ENCODE measurements at regions not wholly inside any gene's neighbourhood (a gene's known extent, or its start where the extent isn't known, plus 50 kb on each side); places are given as distances from the start of the nearest gene placed in this dataset.

GRCh38 chr1:232529747-232530146 is 100.2 kb downstream of the SIPA1L2 start:
- H3K9me3 ChIP-seq = no peaks in the 10 kb centered on the region
- H3K27ac ChIP-seq = no peak overlapping the region
- no peaks in the 10 kb centered on the region for H3K36me3 ChIP-seq
- H3K4me3 ChIP-seq = no peak overlapping the region
- peaks cover 0 to 55% of the 10 kb centered on the region in 2 donors for H3K4me1 ChIP-seq
- no peak for DNase-seq (ENCODE audit: low spot score)
- no peaks in the 10 kb centered on the region for H3K27me3 ChIP-seq
- TF ChIP-seq CTCF (IDR thresholded peaks at IDR 0.05) = no peak

DNA sequence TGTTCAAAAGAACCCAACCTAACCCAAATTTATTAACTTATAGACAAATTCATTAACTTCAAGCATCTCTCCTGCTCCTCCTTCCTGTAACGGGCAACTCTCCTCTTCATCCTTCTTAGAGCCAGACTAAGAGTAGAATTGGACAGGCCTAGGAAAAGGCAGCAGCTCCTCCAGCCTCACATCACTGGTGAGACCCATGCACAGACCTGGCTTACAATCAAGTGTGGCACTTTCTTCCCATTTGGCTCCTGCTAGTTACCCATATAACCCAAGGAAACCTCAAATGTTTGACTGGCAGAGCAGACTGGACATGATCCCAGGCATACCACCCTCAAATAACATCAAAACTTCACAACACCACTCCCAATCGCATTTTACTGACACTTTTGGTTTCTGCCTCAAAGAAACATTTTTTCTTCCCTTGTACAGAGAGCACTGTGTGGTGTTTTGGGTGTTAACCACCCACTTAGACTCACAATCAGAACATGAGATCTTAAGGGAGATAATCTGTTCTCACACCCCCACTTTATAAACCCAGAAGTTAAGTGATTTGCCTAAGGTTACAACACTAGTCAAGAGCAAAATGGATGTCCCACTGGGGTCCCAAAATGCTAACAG is 101.4 kb downstream of the SIPA1L2 start:
- H3K27ac ChIP-seq = no peak overlapping the region
- no peak for TF ChIP-seq CTCF (IDR thresholded peaks at IDR 0.05)
- no peaks in the 10 kb centered on the region for H3K9me3 ChIP-seq
- H3K4me3 ChIP-seq = no peak overlapping the region
- no peak for DNase-seq (ENCODE audit: low spot score)
- no peaks in the 10 kb centered on the region for H3K36me3 ChIP-seq
- no peaks in the 10 kb centered on the region for H3K27me3 ChIP-seq
- H3K4me1 ChIP-seq = peaks cover 0 to 43% of the 10 kb centered on the region in 2 donors

DNA sequence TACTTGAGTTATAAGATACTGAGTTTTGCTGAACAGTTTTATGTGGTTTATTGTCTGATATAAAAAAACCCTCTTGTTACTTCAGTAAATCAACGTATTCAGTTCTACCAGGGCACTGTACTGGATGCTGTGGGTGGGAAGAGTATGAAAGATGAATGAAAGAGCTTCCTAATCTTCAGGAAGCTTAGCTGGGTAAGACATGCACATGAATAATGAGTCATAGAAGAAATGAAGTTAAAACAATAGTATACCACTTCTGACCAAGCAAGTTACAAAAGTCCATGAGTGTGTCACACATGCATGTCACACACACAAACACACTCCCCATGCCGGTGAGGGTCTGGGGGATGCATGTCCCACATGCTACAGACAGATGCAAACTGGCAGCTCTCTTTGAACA is 105.9 kb downstream of the SIPA1L2 start:
- TF ChIP-seq CTCF (IDR thresholded peaks at IDR 0.05) = no peak

GRCh38 chr1:232522189-232522588 is 107.7 kb downstream of the SIPA1L2 start:
- DNase-seq (ENCODE audit: low spot score) = no peak
- no peaks in the 10 kb centered on the region for H3K9me3 ChIP-seq
- H3K4me1 ChIP-seq = peaks cover 0 to 36% of the 10 kb centered on the region in 2 donors
- no peak for TF ChIP-seq CTCF (IDR thresholded peaks at IDR 0.05)
- no peak overlapping the region for H3K27ac ChIP-seq
- H3K27me3 ChIP-seq = no peaks in the 10 kb centered on the region
- H3K4me3 ChIP-seq = no peak overlapping the region
- H3K36me3 ChIP-seq = no peaks in the 10 kb centered on the region

More for the DNA sequence above, 105.9 kb downstream of the SIPA1L2 start:
- peaks cover 0 to 35% of the 10 kb centered on the region in 2 donors for H3K4me1 ChIP-seq
- no peaks in the 10 kb centered on the region for H3K27me3 ChIP-seq
- no peak overlapping the region for H3K27ac ChIP-seq
- H3K36me3 ChIP-seq = no peaks in the 10 kb centered on the region
- no peak overlapping the region for H3K4me3 ChIP-seq
- H3K9me3 ChIP-seq = no peaks in the 10 kb centered on the region
- no peak for DNase-seq (ENCODE audit: low spot score)

DNA sequence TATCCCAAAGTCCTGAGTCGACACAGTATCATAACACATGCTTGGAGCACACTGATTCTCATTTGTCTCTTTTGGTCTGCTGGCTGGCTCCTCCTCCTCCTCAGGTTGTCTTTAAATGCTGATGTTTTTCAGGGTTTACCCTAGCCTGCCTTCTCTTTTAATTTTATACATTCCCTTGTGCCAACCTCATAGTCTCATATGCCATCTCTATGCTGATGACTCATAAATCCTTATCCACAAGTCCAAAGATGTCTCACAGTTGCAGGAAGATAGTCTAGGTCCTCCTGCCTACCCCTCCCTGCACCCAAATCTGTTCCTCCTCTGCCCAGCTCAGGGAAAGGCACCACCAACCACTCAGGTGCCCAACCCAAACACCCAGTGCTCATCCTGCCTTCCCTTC is 108.3 kb downstream of the SIPA1L2 start:
- Histone ChIP-seq H3K9me3 (no peaks in the 10 kb centered on the region), H3K4me1 (peaks cover 0 to 31% of the 10 kb centered on the region in 2 donors), H3K4me3 (no peak overlapping the region), H3K27ac (no peak overlapping the region), H3K27me3 (no peaks in the 10 kb centered on the region), H3K36me3 (no peaks in the 10 kb centered on the region)
- TF ChIP-seq CTCF (IDR thresholded peaks at IDR 0.05) = no peak
- DNase-seq (ENCODE audit: low spot score) = no peak

DNA sequence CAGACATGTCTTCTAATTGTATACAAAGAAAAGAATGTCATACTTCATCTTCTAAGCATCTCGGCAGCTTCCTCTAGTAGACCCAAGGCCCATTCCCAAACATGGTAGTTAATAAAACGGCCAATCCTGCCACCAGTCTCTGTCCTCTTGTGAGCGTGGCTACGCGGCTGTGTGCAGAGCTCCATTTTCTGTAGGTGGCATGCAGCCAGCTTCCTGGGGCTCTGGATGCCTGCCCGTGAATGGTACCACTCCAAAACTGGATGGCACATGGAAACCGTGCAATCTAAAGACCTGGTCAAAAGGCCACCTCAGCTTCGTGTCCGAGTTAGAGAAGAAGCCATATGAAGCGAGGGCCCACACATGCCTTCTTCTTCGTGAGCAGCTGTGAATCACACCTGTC is 110.7 kb downstream of the SIPA1L2 start:
- H3K27me3 ChIP-seq = no peaks in the 10 kb centered on the region
- no peak for DNase-seq (ENCODE audit: low spot score)
- TF ChIP-seq CTCF (IDR thresholded peaks at IDR 0.05) = no peak

More for the DNA sequence above, 110.7 kb downstream of the SIPA1L2 start:
- no peak overlapping the region for H3K4me3 ChIP-seq
- H3K27ac ChIP-seq = peak overlapping the region; percentile 9 to 59
- H3K9me3 ChIP-seq = no peaks in the 10 kb centered on the region
- H3K4me1 ChIP-seq = peaks cover 0 to 20% of the 10 kb centered on the region in 2 donors
- H3K36me3 ChIP-seq = peaks cover 12% of the 10 kb centered on the region

Measured in right atrium auricular region (tissue), 2 donors.